Heart left ventricle (tissue), 13 donors: ENCODE measurements at regions not wholly inside any gene's neighbourhood (a gene's known extent, or its start where the extent isn't known, plus 50 kb on each side); places are given as distances from the start of the nearest gene placed in this dataset.
"Not testable (repeated sequence)": the region's sequence is repeated elsewhere in the genome, so short reads cannot be mapped to it uniquely, and the experiment has no call there.

ENCODE experiments used
- CTCF ChIP-seq, 12 donors: fragments of 200-600 bp; sonication (generic) in 4 of 12; IDR thresholded peaks; one replicate each; pipeline versions ENCODE4 v1.5.0 to v1.8.0; 2018 to 2022; ENCODE audit warnings: antibody characterized with exemption in 12 of 12, mild to moderate bottlenecking in 5 of 12
- POLR2A ChIP-seq, 2 donors: fragments of 450-650 bp; IDR thresholded peaks; one replicate each; pipeline ENCODE4 v1.6.1; 2017; ENCODE audit warnings: antibody characterized with exemption in 2 of 2, mild to moderate bottlenecking in 2 of 2, moderate library complexity in 2 of 2
- donor health status: ischemic (EF 13 %, LVEDD 7.1; RV severe dilation, severe dysfunction).
- donor health status: DM: no; HTN: yes; CAD: no.
- donor health status: DM: no; HTN: no; CAD: no.
- donor health status: ischemic (EF 25% LVEDD 6.9; RV normal size, moderate dysfunction).
- donor health status: ischemic (EF 25% LVEDD 5.7; RV mildly dilated, moderate dysfunction).
- donor health status: ischemic (EF 35%, LVEDD 5.7; RV mildly dilated, moderate dysfunction).
- donor health status: nonischemic (EF 11% LVEDD 7.7; RV severe dilation, severe dysfunction).
- donor health status: DM: yes; HTN: yes; CAD: no.
- donor health status: PGD.
- donor health status: ischemic (EF 29% LVEDD 5.4; RV normal size, mild dysfunction).
- donor health status: nonischemic (EF 23%, LVEDD 6.1; RV moderate dilation, normal function).

- not testable (repeated sequence) for TF ChIP-seq POLR2A, CTCF (IDR thresholded peaks at IDR 0.05)
Observed at GRCh38 chrX:65163325-65163724, 187.1 kb upstream of the ZC4H2 start.
